ENCODE measurements at regions not wholly inside any gene's neighbourhood (a gene's known extent, or its start where the extent isn't known, plus 50 kb on each side); places are given as distances from the start of the nearest gene placed in this dataset.
"Not testable (repeated sequence)": the region's sequence is repeated elsewhere in the genome, so short reads cannot be mapped to it uniquely, and the experiment has no call there.

GRCh38 chr2:234168605-234169570 is 118.4 kb downstream of the SPP2 start:
- TF ChIP-seq, protein P1, sequence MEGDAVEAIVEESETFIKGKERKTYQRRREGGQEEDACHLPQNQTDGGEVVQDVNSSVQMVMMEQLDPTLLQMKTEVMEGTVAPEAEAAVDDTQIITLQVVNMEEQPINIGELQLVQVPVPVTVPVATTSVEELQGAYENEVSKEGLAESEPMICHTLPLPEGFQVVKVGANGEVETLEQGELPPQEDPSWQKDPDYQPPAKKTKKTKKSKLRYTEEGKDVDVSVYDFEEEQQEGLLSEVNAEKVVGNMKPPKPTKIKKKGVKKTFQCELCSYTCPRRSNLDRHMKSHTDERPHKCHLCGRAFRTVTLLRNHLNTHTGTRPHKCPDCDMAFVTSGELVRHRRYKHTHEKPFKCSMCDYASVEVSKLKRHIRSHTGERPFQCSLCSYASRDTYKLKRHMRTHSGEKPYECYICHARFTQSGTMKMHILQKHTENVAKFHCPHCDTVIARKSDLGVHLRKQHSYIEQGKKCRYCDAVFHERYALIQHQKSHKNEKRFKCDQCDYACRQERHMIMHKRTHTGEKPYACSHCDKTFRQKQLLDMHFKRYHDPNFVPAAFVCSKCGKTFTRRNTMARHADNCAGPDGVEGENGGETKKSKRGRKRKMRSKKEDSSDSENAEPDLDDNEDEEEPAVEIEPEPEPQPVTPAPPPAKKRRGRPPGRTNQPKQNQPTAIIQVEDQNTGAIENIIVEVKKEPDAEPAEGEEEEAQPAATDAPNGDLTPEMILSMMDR (conservative IDR thresholded peaks at IDR 0.05; ENCODE audit: low read length), result not testable (repeated sequence)
- not testable (repeated sequence) for TF ChIP-seq EZH2phosphoT487 (IDR thresholded peaks at IDR 0.05; ENCODE audit: borderline replicate concordance)

Measured in Loucy (cell line).